GM23338 (cell line): ENCODE measurements at regions not wholly inside any gene's neighbourhood (a gene's known extent, or its start where the extent isn't known, plus 50 kb on each side); places are given as distances from the start of the nearest gene placed in this dataset.

Source experiments
- ATAC-seq: fragments of 200-7000 bp; cut with Tn5 transposase; 3 replicates; pipeline ENCODE4 v1.9.1; 2020
- DNase-seq: peaks from one replicate; pipeline ENCODE4 v3.0.0-alpha.2; 2015; ENCODE audit warnings: low spot score
- H2AFZ ChIP-seq: fragments of 200-600 bp; sonication (generic); 2 replicates; pipeline ENCODE4 v1.8.0; 2016; ENCODE audit warnings: antibody characterized with exemption, mild to moderate bottlenecking, moderate library complexity
- H3F3A ChIP-seq: fragments of 200-600 bp; sonication (generic); replicated peaks from 2 replicates; pipeline ENCODE4 v1.8.0; 2017; ENCODE audit warnings: antibody characterized with exemption, mixed run types, low read depth
- H3K27ac ChIP-seq: fragments of 200-600 bp; sonication (generic); 2 replicates; pipeline ENCODE4 v1.6.1; 2016; ENCODE audit warnings: low read depth
- H3K27me3 ChIP-seq: fragments of 200-600 bp; sonication (generic); 2 replicates; pipeline ENCODE4 v1.8.0; 2016; ENCODE audit warnings: mild to moderate bottlenecking, mixed run types, moderate library complexity; ENCODE audit not compliant: insufficient read depth
- H3K36me3 ChIP-seq: fragments of 200-600 bp; sonication (generic); 2 replicates; pipeline ENCODE4 v1.8.0; 2016; ENCODE audit warnings: mild to moderate bottlenecking; ENCODE audit not compliant: insufficient read depth
- H3K4me1 ChIP-seq: fragments of 200-600 bp; sonication (generic); 2 replicates; pipeline ENCODE4 v1.8.0; 2016; ENCODE audit warnings: mild to moderate bottlenecking, moderate library complexity; ENCODE audit not compliant: insufficient read depth
- H3K4me2 ChIP-seq: fragments of 200-600 bp; sonication (generic); 2 replicates; pipeline ENCODE4 v1.7.1; 2017; ENCODE audit warnings: mixed run types
- H3K4me3 ChIP-seq: fragments of 200-600 bp; sonication (generic); 2 replicates; pipeline ENCODE4 v1.6.1; 2016; ENCODE audit warnings: mixed run types
- H3K79me2 ChIP-seq: fragments of 200-600 bp; sonication (generic); replicated peaks from 2 replicates; pipeline ENCODE4 v1.8.0; 2017; ENCODE audit warnings: mild to moderate bottlenecking; ENCODE audit not compliant: insufficient read depth
- H3K9me2 ChIP-seq: fragments of 200-600 bp; sonication (generic); 2 replicates; pipeline ENCODE4 v1.8.0; 2017; ENCODE audit not compliant: insufficient read depth
- H4K20me1 ChIP-seq: fragments of 200-600 bp; sonication (generic); replicated peaks from 2 replicates; pipeline ENCODE4 v1.8.0; 2017; ENCODE audit warnings: mild to moderate bottlenecking; ENCODE audit not compliant: insufficient read depth
- H3K27ac Mint-ChIP-seq: 2 replicates; pipeline ENCODE4 v1.8.0; 2020; ENCODE audit warnings: inconsistent platforms, mild to moderate bottlenecking, moderate library complexity, mixed read lengths
- H3K27me3 Mint-ChIP-seq: 3 replicates; pipeline ENCODE4 v1.8.0; 2022; ENCODE audit warnings: low read depth, mild to moderate bottlenecking, moderate library complexity, mixed read lengths, inconsistent platforms; ENCODE audit not compliant: insufficient read depth, poor library complexity
- H3K36me3 Mint-ChIP-seq: 3 replicates; pipeline ENCODE4 v1.8.0; 2021; ENCODE audit warnings: low read depth, mild to moderate bottlenecking, inconsistent platforms, moderate library complexity, mixed read lengths
- H3K4me1 Mint-ChIP-seq: 3 replicates; pipeline ENCODE4 v1.8.0; 2020; ENCODE audit warnings: mild to moderate bottlenecking, inconsistent platforms, mixed read lengths
- H3K4me3 Mint-ChIP-seq: 3 replicates; pipeline ENCODE4 v1.8.0; 2021; ENCODE audit warnings: moderate library complexity, mild to moderate bottlenecking, inconsistent platforms, mixed read lengths
- H3K9me3 Mint-ChIP-seq: 3 replicates; pipeline ENCODE4 v1.8.0; 2020; ENCODE audit warnings: moderate library complexity, mild to moderate bottlenecking, inconsistent platforms, mixed read lengths
- CREB1 ChIP-seq: fragments of 250-450 bp; sonication (Bioruptor Pico); IDR thresholded peaks from 2 replicates; pipeline ENCODE4 v1.5.0; 2020; ENCODE audit warnings: low read depth, mild to moderate bottlenecking, moderate library complexity
- CTCF ChIP-seq, 2 experiments: fragments of 200-600 bp in 1 of 2; sonication (generic) in 1 of 2; conservative IDR thresholded peaks; 2 replicates each; pipeline versions ENCODE4 v1.5.1 to v1.6.1; 2016 to 2017; ENCODE audit warnings: antibody characterized with exemption in 2 of 2, low read depth in 2 of 2, mild to moderate bottlenecking in 2 of 2, moderate library complexity in 1 of 2
- ETS1 ChIP-seq: IDR thresholded peaks from 2 replicates; pipeline ENCODE4 v1.6.1; 2016; ENCODE audit warnings: antibody characterized with exemption
- EZH2 ChIP-seq: fragments of 200-600 bp; sonication (generic); IDR thresholded peaks from one replicate; pipeline ENCODE4 v1.8.0; 2017; ENCODE audit warnings: antibody characterized with exemption, mild to moderate bottlenecking, low read depth; ENCODE audit not compliant: unreplicated experiment
- EZH2phosphoT487 ChIP-seq: fragments of 200-600 bp; sonication (generic); IDR thresholded peaks from one replicate; pipeline ENCODE4 v1.8.1; 2018; ENCODE audit warnings: antibody characterized with exemption; ENCODE audit not compliant: unreplicated experiment
- JUNB ChIP-seq: IDR thresholded peaks from one replicate; pipeline ENCODE4 v1.6.1; 2016; ENCODE audit warnings: antibody characterized with exemption; ENCODE audit not compliant: unreplicated experiment
- NANOG ChIP-seq: IDR thresholded peaks from 2 replicates; pipeline ENCODE4 v1.6.1; 2016; ENCODE audit warnings: antibody characterized with exemption, borderline replicate concordance
- POLR2AphosphoS5 ChIP-seq: IDR thresholded peaks from 2 replicates; pipeline ENCODE4 v1.6.1; 2016; ENCODE audit warnings: antibody characterized with exemption, low read depth
- REST ChIP-seq: IDR thresholded peaks from one replicate; pipeline ENCODE4 v1.6.1; 2018; ENCODE audit warnings: antibody characterized with exemption; ENCODE audit not compliant: unreplicated experiment
- ZNF114 ChIP-seq: fragments of 250-450 bp; sonication (Bioruptor Pico); IDR thresholded peaks from 2 replicates; pipeline ENCODE4 v1.5.0; 2020; ENCODE audit warnings: mild to moderate bottlenecking, moderate library complexity
- TF ChIP-seq, protein P1 (sequence below): fragments of 250-450 bp; sonication (Bioruptor Pico); IDR thresholded peaks from 2 replicates; pipeline ENCODE4 v1.5.0; 2020; ENCODE audit warnings: mild to moderate bottlenecking, moderate library complexity

GRCh38 chr20:40954521-40955165 is 74.0 kb upstream of the TOP1 start (continued):
- no peak for TF ChIP-seq EZH2phosphoT487
- TF ChIP-seq ETS1: no peak

DNA sequence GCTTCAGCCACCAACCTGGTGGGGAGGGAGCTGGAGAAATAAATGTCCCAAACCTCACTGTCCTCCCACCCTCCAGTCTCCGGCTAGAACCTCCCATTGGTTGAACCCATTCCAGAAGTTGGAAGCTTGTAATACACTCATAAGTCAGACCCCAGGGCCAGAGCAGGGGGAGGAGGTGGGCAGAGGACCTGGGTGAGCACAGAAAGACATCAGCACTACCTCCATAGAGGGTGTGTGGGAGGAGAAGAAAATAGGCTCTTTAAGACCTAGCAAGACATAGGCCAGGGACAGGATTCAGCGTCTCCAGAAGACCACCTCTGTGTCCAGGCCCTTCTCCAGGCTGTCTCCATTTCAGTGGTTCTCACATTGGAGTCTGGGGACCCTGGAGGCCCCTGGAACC is 73.3 kb upstream of the TOP1 start:
- no peaks in the 10 kb centered on the region; the same call in 1 of the 2 replicates for H3K9me2 ChIP-seq
- peaks cover 5% of the 10 kb centered on the region for H3K27me3 Mint-ChIP-seq
- no peak overlapping the region for H3K27ac Mint-ChIP-seq
- no peaks in the 10 kb centered on the region for H3F3A ChIP-seq
- no peaks in the 10 kb centered on the region; the same call in 1 of the 3 replicates for H3K4me1 Mint-ChIP-seq
- H3K36me3 ChIP-seq: no peaks in the 10 kb centered on the region
- peaks cover 6% of the 10 kb centered on the region; the same call in 1 of the 2 replicates for H3K4me1 ChIP-seq
- no peak for DNase-seq
- no peak overlapping the region for H2AFZ ChIP-seq
- no peaks in the 10 kb centered on the region; the same call in 2 of the 3 replicates for H3K9me3 Mint-ChIP-seq
- no peak overlapping the region for H3K4me2 ChIP-seq
- no peaks in the 10 kb centered on the region for H3K36me3 Mint-ChIP-seq
- no peaks in the 10 kb centered on the region for H3K27me3 ChIP-seq
- H4K20me1 ChIP-seq: no peaks in the 10 kb centered on the region
- H3K79me2 ChIP-seq: no peaks in the 10 kb centered on the region
- H3K4me3 ChIP-seq: no peak overlapping the region
- no peak overlapping the region for H3K27ac ChIP-seq
- no peak for ATAC-seq
- H3K4me3 Mint-ChIP-seq: no peak overlapping the region
- TF ChIP-seq CREB1 (no peak), ETS1 (no peak), EZH2phosphoT487 (no peak), JUNB (no peak), NANOG (no peak), CTCF (conservative IDR thresholded peaks at IDR 0.05; ENCODE audit: low read depth in 2 of 2) (no peak), REST (no peak), ZNF114 (CRISPR knock-in tag) (no peak), EZH2 (no peak), POLR2AphosphoS5 (no peak)
- TF ChIP-seq, protein P1, sequence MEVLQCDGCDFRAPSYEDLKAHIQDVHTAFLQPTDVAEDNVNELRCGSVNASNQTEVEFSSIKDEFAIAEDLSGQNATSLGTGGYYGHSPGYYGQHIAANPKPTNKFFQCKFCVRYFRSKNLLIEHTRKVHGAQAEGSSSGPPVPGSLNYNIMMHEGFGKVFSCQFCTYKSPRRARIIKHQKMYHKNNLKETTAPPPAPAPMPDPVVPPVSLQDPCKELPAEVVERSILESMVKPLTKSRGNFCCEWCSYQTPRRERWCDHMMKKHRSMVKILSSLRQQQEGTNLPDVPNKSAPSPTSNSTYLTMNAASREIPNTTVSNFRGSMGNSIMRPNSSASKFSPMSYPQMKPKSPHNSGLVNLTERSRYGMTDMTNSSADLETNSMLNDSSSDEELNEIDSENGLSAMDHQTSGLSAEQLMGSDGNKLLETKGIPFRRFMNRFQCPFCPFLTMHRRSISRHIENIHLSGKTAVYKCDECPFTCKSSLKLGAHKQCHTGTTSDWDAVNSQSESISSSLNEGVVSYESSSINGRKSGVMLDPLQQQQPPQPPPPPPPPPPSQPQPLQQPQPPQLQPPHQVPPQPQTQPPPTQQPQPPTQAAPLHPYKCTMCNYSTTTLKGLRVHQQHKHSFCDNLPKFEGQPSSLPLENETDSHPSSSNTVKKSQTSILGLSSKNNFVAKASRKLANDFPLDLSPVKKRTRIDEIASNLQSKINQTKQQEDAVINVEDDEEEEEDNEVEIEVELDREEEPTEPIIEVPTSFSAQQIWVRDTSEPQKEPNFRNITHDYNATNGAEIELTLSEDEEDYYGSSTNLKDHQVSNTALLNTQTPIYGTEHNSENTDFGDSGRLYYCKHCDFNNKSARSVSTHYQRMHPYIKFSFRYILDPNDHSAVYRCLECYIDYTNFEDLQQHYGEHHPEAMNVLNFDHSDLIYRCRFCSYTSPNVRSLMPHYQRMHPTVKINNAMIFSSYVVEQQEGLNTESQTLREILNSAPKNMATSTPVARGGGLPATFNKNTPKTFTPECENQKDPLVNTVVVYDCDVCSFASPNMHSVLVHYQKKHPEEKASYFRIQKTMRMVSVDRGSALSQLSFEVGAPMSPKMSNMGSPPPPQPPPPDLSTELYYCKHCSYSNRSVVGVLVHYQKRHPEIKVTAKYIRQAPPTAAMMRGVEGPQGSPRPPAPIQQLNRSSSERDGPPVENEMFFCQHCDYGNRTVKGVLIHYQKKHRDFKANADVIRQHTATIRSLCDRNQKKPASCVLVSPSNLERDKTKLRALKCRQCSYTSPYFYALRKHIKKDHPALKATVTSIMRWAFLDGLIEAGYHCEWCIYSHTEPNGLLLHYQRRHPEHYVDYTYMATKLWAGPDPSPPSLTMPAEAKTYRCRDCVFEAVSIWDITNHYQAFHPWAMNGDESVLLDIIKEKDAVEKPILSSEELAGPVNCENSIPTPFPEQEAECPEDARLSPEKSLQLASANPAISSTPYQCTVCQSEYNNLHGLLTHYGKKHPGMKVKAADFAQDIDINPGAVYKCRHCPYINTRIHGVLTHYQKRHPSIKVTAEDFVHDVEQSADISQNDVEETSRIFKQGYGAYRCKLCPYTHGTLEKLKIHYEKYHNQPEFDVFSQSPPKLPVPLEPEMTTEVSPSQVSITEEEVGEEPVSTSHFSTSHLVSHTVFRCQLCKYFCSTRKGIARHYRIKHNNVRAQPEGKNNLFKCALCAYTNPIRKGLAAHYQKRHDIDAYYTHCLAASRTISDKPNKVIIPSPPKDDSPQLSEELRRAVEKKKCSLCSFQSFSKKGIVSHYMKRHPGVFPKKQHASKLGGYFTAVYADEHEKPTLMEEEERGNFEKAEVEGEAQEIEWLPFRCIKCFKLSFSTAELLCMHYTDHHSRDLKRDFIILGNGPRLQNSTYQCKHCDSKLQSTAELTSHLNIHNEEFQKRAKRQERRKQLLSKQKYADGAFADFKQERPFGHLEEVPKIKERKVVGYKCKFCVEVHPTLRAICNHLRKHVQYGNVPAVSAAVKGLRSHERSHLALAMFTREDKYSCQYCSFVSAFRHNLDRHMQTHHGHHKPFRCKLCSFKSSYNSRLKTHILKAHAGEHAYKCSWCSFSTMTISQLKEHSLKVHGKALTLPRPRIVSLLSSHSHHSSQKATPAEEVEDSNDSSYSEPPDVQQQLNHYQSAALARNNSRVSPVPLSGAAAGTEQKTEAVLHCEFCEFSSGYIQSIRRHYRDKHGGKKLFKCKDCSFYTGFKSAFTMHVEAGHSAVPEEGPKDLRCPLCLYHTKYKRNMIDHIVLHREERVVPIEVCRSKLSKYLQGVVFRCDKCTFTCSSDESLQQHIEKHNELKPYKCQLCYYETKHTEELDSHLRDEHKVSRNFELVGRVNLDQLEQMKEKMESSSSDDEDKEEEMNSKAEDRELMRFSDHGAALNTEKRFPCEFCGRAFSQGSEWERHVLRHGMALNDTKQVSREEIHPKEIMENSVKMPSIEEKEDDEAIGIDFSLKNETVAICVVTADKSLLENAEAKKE (CRISPR knock-in tag): no peak
